Spleen (tissue), 7 donors: ENCODE measurements at regions not wholly inside any gene's neighbourhood (a gene's known extent, or its start where the extent isn't known, plus 50 kb on each side); places are given as distances from the start of the nearest gene placed in this dataset.
"Not testable (repeated sequence)": the region's sequence is repeated elsewhere in the genome, so short reads cannot be mapped to it uniquely, and the experiment has no call there.

Experiments
- CTCF ChIP-seq, 11 experiments: fragments of 200-600 bp in 7 of 11; fragments of 450-650 bp in 4 of 11; sonication (generic) in 4 of 11; IDR thresholded peaks in 8 of 11; conservative IDR thresholded peaks in 3 of 11; 1 replicate in 7 of 11; 2 replicates in 4 of 11; pipeline versions ENCODE4 v1.4.0 to v1.8.0; 2016 to 2021; ENCODE audit warnings: antibody characterized with exemption in 11 of 11, inconsistent platforms in 4 of 11, mild to moderate bottlenecking in 1 of 11
- POLR2A ChIP-seq, 3 donors: fragments of 450-650 bp; IDR thresholded peaks; one replicate each; pipeline ENCODE4 v1.5.1; 2017; ENCODE audit warnings: antibody characterized with exemption in 3 of 3, mild to moderate bottlenecking in 1 of 3
- POLR2AphosphoS5 ChIP-seq, 3 donors: sonication (generic); formaldehyde crosslinking; IDR thresholded peaks; one replicate each; pipeline ENCODE4 v1.5.1; 2017; ENCODE audit warnings: antibody characterized with exemption in 3 of 3
- donor health status: DM: no; HTN: no; CAD: no; lungs with moderate emphysema.
- donor health status: DM: no; HTN: no; CAD: no.
- donor health status: DM: no; HTN: no; CAD: no.

- not testable (repeated sequence) for TF ChIP-seq CTCF (IDR thresholded peaks at IDR 0.05 in 8 of 11, conservative IDR thresholded peaks at IDR 0.05 in 3 of 11); POLR2A (IDR thresholded peaks at IDR 0.05); POLR2AphosphoS5 (IDR thresholded peaks at IDR 0.05)
Measured at GRCh38 chr2:110357616-110358015, 115.0 kb downstream of the LIMS4 start.
